Epithelial cell of proximal tubule (primary cell): ENCODE measurements at regions not wholly inside any gene's neighbourhood (a gene's known extent, or its start where the extent isn't known, plus 50 kb on each side); places are given as distances from the start of the nearest gene placed in this dataset.
"Not testable (repeated sequence)": the region's sequence is repeated elsewhere in the genome, so short reads cannot be mapped to it uniquely, and the experiment has no call there.

Experiments used
- DNase-seq: peaks from one replicate; pipeline ENCODE4 v3.0.0-alpha.2; 2011; ENCODE audit warnings: low read depth
- H3K4me3 ChIP-seq: 2 replicates; pipeline ENCODE4 v1.5.1; 2011; ENCODE audit warnings: low read depth, mild to moderate bottlenecking, low read length
- TF ChIP-seq, protein P1 (sequence below): conservative IDR thresholded peaks from 2 replicates; pipeline ENCODE4 v1.5.1; 2012; ENCODE audit warnings: low read depth, mild to moderate bottlenecking, low read length

DNA sequence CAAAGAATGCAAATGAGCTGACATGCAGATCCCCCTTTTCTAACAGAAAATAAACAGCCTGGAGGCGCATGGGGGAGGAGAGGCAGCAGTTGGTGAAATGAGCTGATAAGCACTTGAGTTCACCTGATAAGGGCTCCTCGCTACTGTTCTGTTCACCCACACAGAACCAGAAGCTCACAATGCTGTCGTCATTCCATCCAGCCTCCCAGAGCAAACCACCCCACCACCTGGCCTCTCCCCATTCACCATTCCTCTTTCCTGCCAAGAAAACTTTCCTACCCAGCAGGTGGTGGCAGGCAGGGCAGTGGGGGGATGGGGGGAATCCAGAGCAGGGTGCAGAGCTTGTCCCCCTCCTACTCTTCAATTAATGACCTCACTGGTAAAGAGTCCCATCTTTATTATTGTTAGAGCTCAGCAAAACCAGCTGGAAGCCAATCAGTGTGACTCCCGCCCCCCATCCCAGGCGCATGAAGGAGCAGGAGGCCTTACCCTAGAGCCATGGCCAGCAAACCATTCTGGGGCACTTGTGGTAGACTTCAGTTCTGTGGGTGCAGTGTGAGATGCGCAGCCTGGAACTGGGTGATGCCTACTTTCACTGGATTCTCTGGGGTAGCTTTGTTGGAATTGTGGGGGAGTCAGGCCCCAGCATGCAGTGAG lies 350.3 kb downstream of the ZIC3 start:
- TF ChIP-seq, protein P1, sequence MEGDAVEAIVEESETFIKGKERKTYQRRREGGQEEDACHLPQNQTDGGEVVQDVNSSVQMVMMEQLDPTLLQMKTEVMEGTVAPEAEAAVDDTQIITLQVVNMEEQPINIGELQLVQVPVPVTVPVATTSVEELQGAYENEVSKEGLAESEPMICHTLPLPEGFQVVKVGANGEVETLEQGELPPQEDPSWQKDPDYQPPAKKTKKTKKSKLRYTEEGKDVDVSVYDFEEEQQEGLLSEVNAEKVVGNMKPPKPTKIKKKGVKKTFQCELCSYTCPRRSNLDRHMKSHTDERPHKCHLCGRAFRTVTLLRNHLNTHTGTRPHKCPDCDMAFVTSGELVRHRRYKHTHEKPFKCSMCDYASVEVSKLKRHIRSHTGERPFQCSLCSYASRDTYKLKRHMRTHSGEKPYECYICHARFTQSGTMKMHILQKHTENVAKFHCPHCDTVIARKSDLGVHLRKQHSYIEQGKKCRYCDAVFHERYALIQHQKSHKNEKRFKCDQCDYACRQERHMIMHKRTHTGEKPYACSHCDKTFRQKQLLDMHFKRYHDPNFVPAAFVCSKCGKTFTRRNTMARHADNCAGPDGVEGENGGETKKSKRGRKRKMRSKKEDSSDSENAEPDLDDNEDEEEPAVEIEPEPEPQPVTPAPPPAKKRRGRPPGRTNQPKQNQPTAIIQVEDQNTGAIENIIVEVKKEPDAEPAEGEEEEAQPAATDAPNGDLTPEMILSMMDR = no peak
- no peak overlapping the region for H3K4me3 ChIP-seq
- no peak for DNase-seq

DNA sequence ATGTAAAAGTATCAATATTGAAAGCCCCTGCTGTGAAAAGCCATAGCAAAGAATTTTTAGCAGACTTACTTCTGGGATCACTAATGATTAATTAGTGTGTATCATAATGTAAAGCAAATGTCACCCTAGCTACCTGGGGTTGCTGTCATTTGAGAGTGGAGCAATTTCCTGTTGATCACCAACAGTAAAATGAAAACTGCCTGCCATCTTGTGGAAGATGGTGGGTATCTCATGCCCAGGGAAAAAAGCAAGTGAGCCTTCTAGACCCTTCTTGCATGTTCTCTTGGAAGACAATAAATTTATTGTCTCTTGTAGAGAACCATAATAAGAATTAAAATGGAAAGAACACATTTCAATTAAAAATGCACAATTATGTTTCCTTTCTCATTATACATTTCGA lies 360.2 kb downstream of the ZIC3 start:
- TF ChIP-seq, protein P1 = peak; percentile 8
- no peak for DNase-seq

DNA sequence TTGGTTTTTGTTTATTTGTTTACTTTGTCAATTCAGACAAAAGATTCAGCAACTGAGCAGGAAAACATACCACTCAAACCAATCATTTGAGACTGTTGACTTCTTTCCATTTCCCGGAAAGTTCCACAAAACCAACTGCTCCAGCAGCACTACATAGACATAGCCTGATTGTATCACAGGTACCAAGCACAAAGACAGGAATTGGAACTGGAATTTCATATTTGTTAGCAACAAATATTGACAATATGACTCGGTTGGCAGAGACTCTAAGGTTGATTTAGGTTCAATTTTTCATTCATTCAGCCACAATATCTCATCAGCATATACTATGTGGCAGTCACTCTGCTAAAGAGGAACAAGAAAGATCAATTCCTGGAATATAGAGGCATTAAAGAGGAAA lies 364.0 kb downstream of the ZIC3 start:
- TF ChIP-seq, protein P1 = no peak
- H3K4me3 ChIP-seq = no peak overlapping the region
- no peak for DNase-seq

More for the DNA sequence above, 360.2 kb downstream of the ZIC3 start:
- no peak overlapping the region for H3K4me3 ChIP-seq

DNA sequence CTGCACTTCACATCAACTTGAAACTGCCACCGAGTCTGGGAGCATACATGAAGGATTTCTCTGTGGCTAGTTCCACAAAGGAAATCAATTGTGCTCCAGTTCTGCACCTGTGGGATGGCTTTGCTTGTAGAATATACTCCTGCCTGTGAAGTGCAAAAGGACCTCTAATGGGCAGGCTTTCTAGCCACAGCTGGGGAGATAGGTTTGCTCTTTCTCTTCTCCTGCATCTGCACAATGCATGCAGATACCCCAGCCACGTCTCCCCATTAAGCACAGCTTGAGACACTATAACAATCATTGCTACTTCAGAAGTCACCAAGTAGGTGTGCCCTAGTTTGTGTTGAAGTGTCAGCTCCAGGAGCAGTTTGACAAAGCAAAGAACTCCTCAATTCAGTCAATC lies 364.6 kb downstream of the ZIC3 start:
- TF ChIP-seq, protein P1 = no peak
- H3K4me3 ChIP-seq = no peak overlapping the region
- DNase-seq = no peak

DNA sequence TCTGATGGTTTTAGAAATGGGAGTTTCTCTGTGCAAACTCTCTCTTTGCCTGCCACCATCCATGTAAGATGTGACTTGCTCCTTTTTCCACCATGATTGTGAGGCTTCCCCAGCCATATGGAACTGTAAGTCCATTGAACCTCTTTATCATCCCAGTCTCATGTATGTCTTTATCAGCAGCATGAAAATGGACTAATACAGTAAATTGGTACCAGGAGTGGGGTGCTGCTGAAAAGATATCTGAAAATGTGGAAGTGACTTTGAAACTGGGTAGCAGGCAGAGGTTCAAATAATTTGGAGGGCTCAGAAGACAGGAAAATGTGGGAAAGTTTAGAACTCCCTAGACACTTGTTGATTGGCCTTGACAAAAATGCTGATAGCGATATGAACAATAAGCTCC lies 368.3 kb downstream of the ZIC3 start:
- DNase-seq, H3K4me3 ChIP-seq: not testable (repeated sequence)

DNA sequence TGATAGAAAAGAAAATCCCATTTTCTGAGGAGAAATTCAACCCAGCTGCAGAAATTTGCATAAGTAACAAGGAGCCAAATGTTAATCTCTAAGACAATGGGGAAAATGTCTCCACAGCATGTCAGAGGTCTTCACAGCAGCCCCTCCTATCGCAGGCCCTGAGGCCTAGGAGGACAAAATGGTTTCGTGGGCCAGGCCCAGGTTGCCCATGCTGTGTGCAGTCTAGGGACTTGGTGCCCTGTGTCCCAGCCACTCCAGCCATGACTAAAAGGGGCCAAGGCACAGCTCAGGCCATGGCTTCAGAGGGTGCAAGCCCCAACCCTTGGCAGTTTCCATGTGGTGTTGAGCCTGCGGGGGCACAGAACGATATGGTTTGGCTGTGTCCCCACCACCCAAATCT lies 369.0 kb downstream of the ZIC3 start:
- H3K4me3 ChIP-seq, DNase-seq: not testable (repeated sequence)

DNA sequence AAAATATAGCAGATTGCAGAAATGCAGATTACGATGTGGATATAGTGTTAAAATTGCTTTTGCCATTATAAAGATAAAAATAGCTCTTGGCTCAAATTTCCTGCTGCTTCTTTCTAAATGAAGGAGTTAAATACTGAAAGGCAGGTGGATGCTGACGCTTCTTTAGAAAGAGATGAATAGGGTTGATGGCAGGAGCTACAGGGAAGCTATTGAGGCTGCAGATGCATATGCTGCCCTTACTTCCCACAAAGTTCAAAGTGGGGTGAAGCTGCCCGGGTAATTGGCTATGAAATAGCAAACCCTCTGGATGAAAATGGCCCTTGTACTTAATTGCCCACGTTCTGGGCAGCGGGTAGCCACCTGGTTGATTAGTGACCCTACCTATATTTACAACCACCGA lies 379.5 kb downstream of the ZIC3 start:
- no peak overlapping the region for H3K4me3 ChIP-seq
- TF ChIP-seq, protein P1 = no peak
- no peak for DNase-seq

DNA sequence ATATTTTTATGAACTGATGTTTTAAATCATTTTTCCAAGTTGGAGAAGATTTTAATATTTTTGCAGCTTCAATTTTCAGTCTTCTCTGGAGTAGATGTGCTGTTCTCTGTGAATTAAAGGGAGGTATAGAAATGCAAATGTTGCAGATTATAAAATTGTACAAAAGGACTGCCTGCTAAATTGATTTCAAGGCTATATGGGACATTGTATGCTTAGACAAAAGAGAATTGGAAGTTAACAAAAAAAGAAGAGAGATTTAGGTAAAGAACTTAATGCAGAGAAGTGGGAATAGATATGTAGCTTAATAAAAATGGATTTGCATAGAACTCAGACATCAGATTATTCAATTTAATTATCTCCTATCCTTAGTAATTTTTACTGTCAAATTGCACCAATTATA lies 403.3 kb downstream of the ZIC3 start:
- no peak overlapping the region for H3K4me3 ChIP-seq
- TF ChIP-seq, protein P1 = no peak
- no peak for DNase-seq
